B cell (primary cell): ENCODE measurements at regions not wholly inside any gene's neighbourhood (a gene's known extent, or its start where the extent isn't known, plus 50 kb on each side); places are given as distances from the start of the nearest gene placed in this dataset.

Source experiments
- CTCF ChIP-seq: fragments of 200-600 bp; IDR thresholded peaks from one replicate; pipeline ENCODE4 v1.8.0; 2022; ENCODE audit warnings: antibody characterized with exemption, mild to moderate bottlenecking
- EZH2 ChIP-seq: IDR thresholded peaks from 2 replicates; pipeline ENCODE4 v1.6.1; 2012; ENCODE audit warnings: borderline replicate concordance, low read depth, mild to moderate bottlenecking, moderate library complexity, low read length; ENCODE audit not compliant: insufficient read depth, poor library complexity, severe bottlenecking

GRCh38 chr4:14329228-14329627 lies 673.1 kb upstream of the CPEB2 start:
- TF ChIP-seq CTCF (no peak), EZH2 (no peak)
